GM12892 (cell line): ENCODE measurements at regions not wholly inside any gene's neighbourhood (a gene's known extent, or its start where the extent isn't known, plus 50 kb on each side); places are given as distances from the start of the nearest gene placed in this dataset.

Source experiments
- DNase-seq: peaks from one replicate; pipeline ENCODE4 v3.0.0; 2011; ENCODE audit not compliant: insufficient read length
- FAIRE-seq: peaks from 2 replicates; lab custom pipeline; 2011; peaks lifted over from hg19 to GRCh38; lab: Jason Lieb, UNC
- POLR2A ChIP-seq: IDR thresholded peaks from 2 replicates; pipeline ENCODE4 v1.6.1; 2011; ENCODE audit warnings: low read depth, low read length, control low read depth
- POLR2AphosphoS5 ChIP-seq: IDR thresholded peaks from 2 replicates; pipeline ENCODE4 v1.6.1; 2011; ENCODE audit warnings: low read depth, low read length, control low read depth
- TAF1 ChIP-seq: IDR thresholded peaks from 2 replicates; pipeline ENCODE4 v1.6.1; 2011; ENCODE audit warnings: low read depth, mild to moderate bottlenecking, control low read depth, low read length, borderline replicate concordance

GRCh38 chr11:13897646-13898276 lies 64.8 kb upstream of the SPON1 start:
- no peak for TF ChIP-seq POLR2A
- TF ChIP-seq TAF1 = no peak
- no peak for TF ChIP-seq POLR2AphosphoS5
- no peak for FAIRE-seq
- DNase-seq = no peak

GRCh38 chr11:13899603-13900002 lies 62.9 kb upstream of the SPON1 start:
- DNase-seq = no peak
- TF ChIP-seq POLR2AphosphoS5 (no peak), TAF1 (no peak), POLR2A (no peak)
- no peak for FAIRE-seq

GRCh38 chr11:13902523-13902922 lies 60.0 kb upstream of the SPON1 start:
- no peak for DNase-seq
- no peak for FAIRE-seq
- TF ChIP-seq POLR2A (no peak), POLR2AphosphoS5 (no peak)

- TF ChIP-seq TAF1 (no peak), POLR2AphosphoS5 (no peak), POLR2A (no peak)
- FAIRE-seq = no peak
- DNase-seq = no peak
Measured at GRCh38 chr11:13905137-13905781, 57.3 kb upstream of the SPON1 start.

- DNase-seq = no peak
- FAIRE-seq = no peak
- TF ChIP-seq TAF1 (no peak), POLR2AphosphoS5 (no peak), POLR2A (no peak)
Measured at GRCh38 chr11:13907678-13908077, 54.8 kb upstream of the SPON1 start.

GRCh38 chr11:13908535-13908934 lies 54.0 kb upstream of the SPON1 start:
- FAIRE-seq (no peak), DNase-seq (no peak)
- TF ChIP-seq POLR2AphosphoS5 (no peak), TAF1 (no peak), POLR2A (no peak)
